ENCODE measurements at regions not wholly inside any gene's neighbourhood (a gene's known extent, or its start where the extent isn't known, plus 50 kb on each side); places are given as distances from the start of the nearest gene placed in this dataset.

DNA sequence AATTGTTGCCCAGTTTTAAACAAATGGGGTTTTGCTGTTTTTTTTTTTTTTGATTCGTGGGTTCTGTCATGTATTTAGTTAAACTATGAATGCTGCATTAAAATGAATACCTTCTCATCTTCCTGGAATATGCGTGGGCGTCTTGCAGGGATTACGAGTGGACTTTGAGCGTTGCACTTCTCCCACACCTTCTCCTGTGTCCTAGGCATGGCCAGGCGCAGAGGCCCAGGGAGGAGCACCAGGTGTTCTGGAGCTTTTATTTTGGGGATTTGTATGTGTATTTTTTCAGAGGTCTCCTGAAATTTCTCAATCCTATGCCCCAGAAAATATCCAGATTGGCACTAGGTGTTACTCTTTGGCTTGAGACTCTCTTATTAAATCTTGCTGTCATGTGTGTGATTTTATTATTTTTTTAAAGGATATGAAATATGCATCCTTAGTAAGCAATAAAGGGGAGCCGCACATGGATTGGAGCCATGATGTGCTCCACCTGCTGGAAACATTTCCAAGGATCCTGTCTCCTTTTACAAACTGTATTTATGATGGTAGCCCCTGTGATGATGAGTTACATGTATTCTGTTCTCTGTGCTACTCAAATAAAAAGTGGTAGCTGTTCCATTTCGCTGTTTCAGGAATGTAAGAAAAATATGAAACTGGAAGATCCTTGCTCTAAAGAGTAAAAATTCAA is 482.2 kb upstream of the KLF6 start:
- peak; percentile 67 for DNase-seq (ENCODE audit: low spot score)

DNA sequence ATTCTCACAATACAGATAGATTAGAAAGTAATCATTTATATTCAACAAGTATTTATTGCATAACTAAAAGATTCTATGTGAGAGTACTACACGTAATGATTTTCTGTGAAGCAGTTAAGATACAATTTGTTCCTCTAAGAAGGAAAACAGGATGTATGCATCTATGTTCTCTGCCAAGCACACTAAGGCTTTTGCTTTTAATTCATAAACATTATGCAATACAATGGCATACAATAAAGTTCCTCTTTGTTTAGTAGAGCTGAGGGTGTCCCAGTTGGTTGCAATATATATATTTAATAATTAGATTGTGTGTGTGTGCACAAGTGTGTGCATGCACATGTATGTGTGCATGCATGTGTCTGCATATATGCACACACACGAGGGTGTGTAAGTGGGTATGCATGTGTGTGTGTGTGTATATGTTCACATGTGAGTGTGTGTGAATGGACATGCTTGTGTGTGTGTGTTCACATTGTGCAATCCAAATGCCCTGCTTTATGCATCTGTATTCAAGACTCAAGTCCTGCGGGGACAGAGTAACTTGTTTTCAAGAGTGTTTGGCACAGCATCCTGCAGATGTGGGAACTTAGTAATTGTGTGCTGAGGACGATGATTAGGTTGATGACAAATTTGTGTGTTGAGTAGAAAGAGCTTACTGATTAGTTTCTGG is 481.5 kb upstream of the KLF6 start:
- DNase-seq (ENCODE audit: low spot score), result no peak

DNA sequence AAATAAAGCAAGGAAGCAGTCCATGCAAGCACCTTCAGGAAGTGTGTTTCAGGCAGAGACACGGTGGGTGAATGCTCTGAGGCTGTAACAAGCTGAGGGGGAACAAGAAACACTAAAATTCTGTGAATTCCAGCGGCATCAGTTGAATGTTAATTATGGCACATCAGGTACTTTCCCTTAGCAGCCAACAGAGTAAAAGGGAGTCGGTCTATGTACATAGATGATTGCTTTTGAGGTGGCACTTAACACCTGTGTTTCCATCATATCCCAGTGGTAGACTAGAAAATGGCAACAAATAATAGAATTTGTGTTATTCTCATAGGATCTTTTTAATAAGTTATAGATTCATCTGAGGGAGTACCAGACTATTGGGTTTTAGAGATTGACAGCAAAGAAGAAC is 481.0 kb upstream of the KLF6 start:
- DNase-seq (ENCODE audit: low spot score), result no peak

DNA sequence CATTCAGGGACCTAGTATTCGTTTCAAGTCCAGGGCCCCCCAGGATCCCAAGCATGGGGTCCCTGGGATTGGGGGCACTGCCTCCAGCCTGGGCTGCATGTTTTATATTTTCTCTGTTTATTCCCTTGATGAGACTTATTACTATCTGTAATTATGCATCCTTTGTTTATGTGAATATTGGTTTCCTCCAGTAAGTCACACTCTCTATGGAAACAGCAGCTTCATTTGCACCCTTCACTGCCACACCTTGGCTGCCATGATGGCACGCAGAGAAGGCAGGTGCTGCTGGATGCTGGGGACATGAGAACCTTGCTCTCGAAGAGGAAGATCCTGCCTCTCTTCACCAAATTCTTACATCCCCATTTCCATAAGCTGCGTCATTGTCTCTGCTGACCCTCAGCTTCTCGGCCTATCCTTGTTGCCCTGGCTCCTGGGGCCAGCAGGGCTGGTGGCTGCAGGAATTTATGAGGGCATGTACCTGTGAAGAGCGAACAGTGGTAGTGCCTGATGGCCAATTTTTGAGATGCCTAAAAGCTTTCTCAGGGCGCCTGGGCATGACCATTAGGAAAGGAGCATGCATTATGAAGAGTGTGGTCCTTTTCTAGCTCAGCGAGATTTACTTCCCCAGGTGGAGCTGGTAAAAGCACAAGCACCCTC is 479.3 kb upstream of the KLF6 start:
- no peak for DNase-seq (ENCODE audit: low spot score)

DNA sequence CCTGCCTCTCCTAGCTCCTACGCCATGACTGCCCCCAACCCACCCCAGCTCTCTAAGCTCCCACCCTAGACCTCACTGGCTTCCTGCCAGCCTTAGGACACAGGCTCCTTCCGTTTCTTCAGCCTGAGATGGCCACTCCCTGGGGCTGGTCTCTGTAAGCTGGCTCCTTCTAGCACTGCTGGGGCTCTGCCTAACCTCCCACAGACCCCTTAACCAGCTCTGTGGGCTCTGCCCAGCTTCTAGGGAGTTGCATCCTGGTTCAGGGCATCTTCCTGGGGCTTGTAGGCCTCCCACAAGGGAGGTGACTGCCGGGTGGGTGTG is 478.6 kb upstream of the KLF6 start:
- peak; percentile 50 for DNase-seq (ENCODE audit: low spot score)

DNA sequence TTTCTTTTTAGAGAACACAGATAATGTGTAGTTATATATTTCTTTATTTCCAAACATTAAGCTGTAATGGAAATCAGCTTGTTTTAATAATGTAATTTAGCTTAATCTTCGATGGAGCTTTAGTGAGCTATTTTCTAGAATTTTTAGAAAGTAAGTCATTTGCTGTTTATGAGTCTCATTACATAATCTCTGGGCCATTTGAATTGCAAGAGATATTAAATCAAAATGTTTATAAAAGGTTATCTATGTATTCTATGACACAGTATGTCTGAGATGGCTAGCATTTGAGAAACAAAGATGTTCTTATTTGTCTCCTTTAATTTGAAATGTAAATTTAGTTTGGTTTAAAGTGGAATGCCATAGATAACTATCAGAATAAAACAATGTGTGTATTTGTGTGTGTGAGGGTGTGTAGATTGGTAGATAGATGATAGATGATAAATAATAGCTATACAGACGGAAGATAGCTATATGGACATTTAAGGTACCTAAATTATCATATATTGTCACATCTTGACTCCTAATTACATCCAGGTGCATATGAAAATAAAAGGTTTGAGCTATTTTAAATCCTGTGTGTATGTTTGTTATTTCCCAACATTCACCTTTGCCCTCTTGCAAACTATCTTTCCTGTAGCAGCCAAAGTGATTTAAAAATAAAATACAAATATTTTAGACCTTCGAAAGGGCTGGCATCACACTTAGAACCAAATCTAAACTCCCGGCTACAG is 478.0 kb upstream of the KLF6 start:
- peak; percentile 41 for DNase-seq (ENCODE audit: low spot score)

DNA sequence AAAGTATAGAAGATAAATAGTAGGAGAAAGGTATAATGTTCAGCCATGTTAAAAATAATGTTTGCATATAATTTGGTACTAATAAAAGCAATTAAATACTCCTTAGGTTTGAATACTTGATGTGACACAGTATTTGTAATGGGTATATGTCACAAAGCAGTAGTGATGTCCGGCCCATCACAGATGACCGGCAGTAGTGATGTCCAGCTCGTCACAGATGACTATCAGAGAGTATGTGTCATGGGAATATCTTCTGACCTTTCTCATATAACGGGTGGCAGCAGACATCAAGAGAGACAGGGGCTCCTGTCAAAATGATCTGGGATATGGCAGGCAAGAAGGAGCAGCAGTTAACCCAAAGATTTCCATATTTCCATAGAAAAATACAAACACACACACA is 477.4 kb upstream of the KLF6 start:
- DNase-seq (ENCODE audit: low spot score), result no peak

DNA sequence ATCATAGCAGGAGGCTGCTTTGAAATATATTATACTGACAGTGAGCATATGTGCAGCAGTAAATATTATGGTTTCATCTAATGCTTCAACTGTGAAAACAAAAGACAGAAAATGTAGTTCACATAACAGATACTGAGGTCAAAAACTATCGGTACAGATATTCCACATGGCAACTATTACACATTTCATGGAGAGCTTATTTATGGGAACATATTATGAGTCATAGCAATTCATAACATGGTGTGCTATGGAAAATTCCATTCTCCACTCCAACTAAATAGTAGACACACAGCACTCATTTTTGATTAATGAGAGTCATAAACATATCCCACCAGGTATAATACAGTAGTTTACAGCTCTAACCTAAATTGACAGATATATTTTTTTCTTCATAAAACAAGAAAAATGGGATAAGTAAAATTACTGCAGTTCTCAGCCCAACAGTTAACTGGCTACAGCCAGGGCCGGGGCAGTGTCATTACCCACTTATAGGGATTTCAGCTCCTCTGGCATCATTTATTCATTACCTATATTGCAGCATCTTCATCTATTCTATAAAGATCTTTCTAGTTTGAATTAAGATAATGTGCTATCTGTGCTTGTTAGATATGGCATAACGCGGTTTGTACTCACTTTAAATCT is 475.6 kb upstream of the KLF6 start:
- peak; percentile 45 for DNase-seq (ENCODE audit: low spot score)

DNA sequence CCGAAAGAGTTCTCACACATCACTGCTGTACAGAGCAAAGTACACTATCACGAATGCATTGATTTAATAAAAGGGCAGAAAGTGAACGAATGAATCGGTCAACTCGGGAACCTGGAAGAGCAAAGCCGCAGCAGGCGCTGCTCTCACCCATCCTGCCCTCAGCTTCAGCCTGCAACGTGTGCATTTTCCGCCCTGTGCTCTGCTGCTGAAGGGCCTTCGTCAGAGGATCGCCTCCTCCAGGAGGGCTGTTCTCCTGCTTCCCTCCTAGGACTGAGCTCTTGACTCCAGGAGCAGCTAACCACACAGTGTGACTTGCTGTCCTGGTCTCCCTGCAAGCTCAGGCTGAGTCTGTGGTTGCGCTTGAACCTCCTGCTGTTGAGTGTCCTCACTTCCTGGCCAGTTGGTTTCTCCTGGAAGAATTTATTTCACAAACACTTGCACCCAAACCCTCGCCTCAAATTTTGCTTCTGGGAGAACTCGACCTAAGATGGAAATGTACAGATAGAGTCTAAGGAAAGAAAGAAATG is 473.0 kb upstream of the KLF6 start:
- DNase-seq (ENCODE audit: low spot score), result no peak

DNA sequence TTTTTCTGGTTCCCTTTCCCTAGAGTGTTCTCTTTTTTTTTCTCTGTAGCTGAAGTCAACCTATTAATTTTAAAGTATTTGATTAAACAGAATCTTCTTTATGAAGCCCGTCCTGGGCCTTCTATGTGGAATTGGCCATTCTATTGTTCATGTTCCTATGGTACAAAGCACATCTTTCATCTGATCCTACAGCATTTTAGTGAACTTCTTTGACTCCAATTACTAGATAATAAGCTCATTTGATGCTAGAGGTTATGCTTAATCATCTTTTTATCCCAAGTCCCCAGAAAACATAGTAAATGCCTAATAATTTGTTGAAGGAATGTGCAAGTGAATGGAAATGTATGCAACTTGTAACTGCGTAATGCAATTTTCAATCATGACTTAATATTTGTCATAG is 472.0 kb upstream of the KLF6 start:
- no peak for DNase-seq (ENCODE audit: low spot score)

DNA sequence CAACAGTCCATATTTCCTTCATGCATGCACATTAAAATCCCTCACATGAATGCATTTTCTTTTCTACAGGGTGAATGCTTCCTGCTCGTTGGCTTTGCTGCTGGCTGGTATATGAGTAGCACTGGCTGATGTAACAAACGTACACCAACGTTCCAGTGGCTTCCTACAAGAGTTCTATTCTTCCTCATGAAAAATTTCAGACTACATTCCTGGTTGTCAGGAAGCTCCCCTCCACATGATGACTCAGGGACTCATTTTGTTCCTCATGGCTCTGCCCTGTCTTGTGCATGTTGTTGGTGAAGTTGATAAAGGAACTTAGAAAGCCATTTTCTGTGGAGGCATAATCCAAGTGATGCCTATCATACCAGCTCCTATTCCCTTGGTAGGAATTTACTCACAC is 470.7 kb upstream of the KLF6 start:
- DNase-seq (ENCODE audit: low spot score), result no peak

DNA sequence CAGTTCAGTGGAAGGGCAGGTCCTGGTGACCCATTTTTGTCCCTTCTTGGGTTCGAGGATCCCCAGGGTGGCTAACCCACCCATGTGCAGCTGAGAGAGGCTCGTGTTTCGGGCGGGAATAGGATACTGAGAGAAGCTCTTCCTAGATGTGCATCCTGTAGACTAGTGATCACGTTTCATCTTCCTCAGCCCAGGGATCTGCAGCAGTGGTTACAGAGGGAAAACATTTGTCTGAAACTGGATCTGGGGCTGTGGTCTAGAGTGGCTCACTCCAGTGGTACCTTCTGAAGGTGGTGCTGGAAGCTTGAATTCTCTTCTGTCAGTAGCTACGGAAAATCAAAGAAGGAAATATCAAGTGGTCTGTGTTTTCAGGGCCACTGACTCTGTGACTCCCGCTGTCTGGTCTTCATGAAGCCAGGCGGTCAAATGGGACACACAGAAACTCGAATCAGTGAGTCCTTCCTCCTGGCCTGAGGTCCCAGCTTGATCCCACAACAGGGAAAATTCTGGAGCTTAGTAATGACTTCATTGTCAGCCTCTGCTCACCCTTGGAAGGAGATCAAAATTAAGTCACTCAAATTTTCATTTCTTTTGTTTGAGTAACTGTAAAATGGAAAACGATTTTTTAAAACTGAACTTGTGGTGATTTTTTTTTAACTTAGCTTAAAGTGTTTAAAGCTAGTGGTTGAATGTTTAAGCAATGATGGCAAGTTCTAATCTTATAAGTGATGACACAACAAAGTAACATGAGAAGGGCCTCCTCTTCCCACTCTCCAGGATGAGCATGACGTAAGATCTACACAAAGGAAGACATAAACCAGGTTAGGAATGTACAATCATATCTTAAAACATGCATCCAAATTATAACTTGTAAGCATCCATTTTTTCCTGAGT is 469.3 kb upstream of the KLF6 start:
- DNase-seq (ENCODE audit: low spot score), result no peak

DNA sequence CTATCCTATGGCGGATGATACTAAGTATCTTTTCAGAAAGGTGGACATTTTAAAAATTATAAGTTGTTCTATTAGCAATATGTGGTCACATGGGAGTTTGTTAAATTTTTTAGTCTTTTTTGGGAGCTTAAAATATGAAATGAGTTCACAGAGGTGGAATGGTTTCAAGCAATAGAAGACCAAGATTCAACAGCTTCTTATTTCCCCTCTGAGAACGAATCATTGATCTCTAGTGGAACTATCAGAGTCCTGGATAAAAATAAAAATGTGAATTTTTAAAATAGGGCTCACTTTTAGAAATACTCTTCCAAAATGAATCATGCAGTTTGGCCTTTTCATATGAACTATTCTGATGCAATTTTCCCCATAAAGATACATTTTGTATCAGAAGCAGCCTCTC is 467.7 kb upstream of the KLF6 start:
- DNase-seq (ENCODE audit: low spot score), result no peak

DNA sequence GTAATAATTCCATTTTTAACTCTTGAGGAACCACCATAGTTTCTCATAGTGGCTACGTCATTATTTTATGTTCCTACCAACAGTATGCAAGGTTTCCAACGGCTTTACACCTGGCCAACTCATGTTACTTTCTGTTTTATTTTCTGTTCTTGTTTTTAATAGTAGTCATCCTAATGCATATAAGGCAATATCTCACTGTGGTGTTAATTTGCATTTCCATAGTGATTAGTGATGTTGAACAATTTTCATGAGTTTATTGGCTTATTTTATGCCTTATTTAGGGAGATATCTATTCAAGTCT is 465.5 kb upstream of the KLF6 start:
- DNase-seq (ENCODE audit: low spot score), result no peak

DNA sequence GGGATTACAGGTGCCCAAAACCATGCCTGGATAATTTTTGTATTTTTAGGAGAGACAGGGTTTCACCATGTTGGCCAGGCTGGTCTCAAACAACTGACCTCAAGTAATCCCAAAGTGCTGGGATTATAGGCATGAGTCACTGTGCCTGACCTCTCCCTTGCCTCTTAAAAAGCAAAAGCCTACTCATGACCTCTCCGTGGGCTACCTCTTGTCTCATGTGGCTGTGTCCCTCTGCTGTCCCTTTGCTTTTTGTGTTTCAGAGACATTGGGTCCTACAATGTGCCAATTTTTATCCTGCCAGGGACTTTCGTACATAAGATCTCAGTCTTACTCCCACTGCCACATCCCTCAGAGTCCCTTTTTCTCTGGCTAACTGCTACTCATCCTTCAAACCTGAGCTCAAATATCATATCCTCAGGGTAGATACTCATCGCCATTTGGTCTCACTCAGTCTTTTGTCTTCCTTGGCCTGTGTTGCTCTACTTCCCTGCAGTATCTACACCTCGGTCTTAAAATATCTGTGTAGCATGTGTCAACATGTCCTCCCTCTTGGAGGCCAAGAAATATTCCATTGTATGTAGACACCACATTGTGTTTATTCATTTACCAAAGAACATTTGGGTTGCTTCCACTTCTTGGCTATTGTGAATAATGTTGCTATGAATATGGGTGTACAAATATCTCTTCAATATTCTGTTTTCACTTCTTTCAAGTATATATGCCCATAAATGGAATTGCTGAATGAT is 465.0 kb upstream of the KLF6 start:
- DNase-seq (ENCODE audit: low spot score), result no peak

DNA sequence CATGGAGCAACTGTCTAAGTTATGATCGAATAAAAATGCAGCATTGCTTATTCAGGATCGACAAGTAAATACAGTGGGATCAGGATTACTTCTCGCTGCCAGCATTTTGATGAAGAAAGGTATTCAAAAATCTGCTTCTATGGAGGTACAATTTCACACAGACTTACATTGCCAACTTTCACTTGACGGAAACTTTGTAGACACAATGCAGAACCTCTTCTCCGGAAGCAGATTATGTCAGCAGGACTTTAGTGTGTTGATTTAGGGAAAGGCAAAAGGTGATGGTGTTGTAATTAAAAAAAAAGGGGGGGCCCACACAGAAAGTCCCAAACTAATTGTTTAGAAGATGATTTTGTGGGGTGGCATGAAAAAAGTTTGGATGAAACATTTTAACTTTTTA is 462.4 kb upstream of the KLF6 start:
- DNase-seq (ENCODE audit: low spot score), result no peak

DNA sequence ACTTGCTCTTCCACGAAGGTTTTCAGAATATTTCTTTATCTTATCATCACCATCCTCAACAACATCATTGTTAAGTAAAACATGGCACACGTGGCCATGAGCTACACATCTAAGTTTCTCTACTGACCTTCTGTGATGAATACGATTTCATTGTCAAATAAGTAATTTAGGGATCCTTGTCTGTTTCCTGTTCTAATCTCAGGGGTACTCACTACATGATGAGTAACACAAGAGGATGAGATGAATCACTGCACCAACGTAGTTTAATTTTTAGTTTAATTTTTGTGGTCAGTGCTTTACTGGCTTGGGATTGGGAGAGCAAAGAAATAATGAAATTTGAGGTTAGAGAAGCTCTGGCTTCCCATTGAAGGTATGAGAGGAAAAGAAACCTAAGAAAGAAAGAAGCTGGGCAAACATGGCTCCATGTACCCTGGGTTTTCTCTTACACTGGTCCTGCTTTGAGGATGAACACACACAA is 461.9 kb upstream of the KLF6 start:
- no peak for DNase-seq (ENCODE audit: low spot score)

DNA sequence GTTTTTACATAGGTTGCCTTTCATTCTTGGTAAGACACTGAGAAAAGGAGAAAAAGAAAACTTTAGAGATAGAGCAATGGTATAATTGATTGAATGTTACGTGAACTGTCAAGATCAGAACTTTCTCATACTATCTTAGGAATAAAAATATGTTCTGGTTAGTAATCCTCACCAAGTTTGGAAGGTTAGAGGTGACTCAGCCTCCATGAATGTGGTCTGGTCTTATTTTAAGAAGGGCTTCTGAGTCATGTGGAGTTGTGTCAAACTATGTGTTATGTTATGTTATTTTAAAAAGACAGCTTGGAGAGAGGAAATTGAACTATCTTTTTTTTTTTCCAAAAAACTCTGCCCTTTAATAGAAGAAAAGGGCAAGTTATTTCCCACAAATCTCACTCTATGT is 458.6 kb upstream of the KLF6 start:
- peak; percentile 33 for DNase-seq (ENCODE audit: low spot score)

DNA sequence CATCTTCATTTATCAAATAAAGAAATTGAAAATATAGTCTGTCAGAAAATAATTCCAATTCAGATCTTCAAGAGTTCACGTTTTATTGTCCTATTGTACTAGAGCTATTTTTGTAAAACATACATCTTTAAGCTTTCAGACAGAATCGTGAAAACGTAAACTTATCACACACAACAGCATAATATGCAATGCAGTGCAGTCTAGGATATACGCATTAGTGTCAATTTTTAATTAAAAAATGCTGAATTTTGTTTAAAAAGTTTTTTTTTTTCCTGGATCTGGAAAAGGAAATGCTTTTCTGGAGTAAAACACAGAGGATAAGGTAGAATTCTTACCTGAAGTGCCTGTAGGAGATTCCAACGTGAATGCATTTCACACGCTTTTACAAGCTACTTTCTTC is 458.2 kb upstream of the KLF6 start:
- DNase-seq (ENCODE audit: low spot score), result no peak

DNA sequence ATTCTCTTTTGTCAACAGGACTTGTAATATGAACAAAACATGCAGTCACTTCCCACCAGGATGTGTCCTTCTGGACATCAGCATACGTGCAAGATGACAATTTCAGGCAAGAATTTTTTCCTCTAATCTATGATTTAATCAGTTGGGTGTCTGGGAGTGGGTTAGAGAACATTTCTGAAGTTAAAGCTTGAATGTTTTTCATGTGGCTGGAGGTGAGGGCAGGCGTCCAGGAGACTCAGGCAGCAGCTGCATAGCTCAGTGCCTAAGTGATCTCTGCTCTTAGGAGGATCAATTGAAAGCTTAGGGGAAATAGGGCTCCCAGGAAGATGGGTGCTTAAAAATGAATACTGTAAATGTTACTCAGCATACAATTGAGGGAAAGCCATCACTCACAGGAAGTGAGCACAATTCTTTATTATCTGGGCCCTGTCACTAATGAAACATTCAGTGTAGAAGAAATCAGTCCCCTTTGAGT is 457.6 kb upstream of the KLF6 start:
- peak; percentile 36 for DNase-seq (ENCODE audit: low spot score)
